Activated CD4-positive, alpha-beta T cell treated with anti-CD3 and anti-CD28 coated beads, Interleukin-2, amount 10 ng/mL, durations not matched to agents 7 days and 5 days (primary cell): ENCODE measurements at regions not wholly inside any gene's neighbourhood (a gene's known extent, or its start where the extent isn't known, plus 50 kb on each side); places are given as distances from the start of the nearest gene placed in this dataset.

ENCODE experiments used
- CTCF ChIA-PET: fragments of 350-600 bp; sonication (Branson Sonifier 250); formaldehyde crosslinking; loops from one replicate; lab custom pipeline; 2021; ENCODE audit warnings: antibody characterized with exemption; lab: Charles Lee
- POLR2A ChIA-PET: fragments of 350-600 bp; sonication (Branson Sonifier 250); formaldehyde crosslinking; loops from one replicate; lab custom pipeline; 2021; ENCODE audit warnings: antibody characterized with exemption; lab: Charles Lee
- DNase-seq: peaks from one replicate; pipeline ENCODE4 v3.0.0-alpha.2; 2020
- H3K27ac Mint-ChIP-seq: one replicate; pipeline ENCODE4 v1.8.0; 2021; ENCODE audit warnings: mild to moderate bottlenecking, moderate library complexity, mixed read lengths
- H3K27me3 Mint-ChIP-seq: one replicate; pipeline ENCODE4 v1.8.0; 2021; ENCODE audit warnings: mixed read lengths
- H3K36me3 Mint-ChIP-seq: one replicate; pipeline ENCODE4 v1.8.0; 2021; ENCODE audit warnings: low read depth, mixed read lengths
- H3K4me1 Mint-ChIP-seq: one replicate; pipeline ENCODE4 v1.8.0; 2021; ENCODE audit warnings: mixed read lengths
- H3K4me3 Mint-ChIP-seq: one replicate; pipeline ENCODE4 v1.8.0; 2021; ENCODE audit warnings: mild to moderate bottlenecking, moderate library complexity, mixed read lengths
- H3K9me3 Mint-ChIP-seq: one replicate; pipeline ENCODE4 v1.8.0; 2021; ENCODE audit warnings: mixed read lengths

- ChIA-PET CTCF (no interaction called here), POLR2A (no interaction called here)
- no peak for DNase-seq
- no peaks in the 10 kb centered on the region for H3K27me3 Mint-ChIP-seq
- H3K36me3 Mint-ChIP-seq, result no peaks in the 10 kb centered on the region
- H3K9me3 Mint-ChIP-seq, result no peaks in the 10 kb centered on the region
- no peak overlapping the region for H3K4me3 Mint-ChIP-seq
- H3K4me1 Mint-ChIP-seq, result no peaks in the 10 kb centered on the region
- H3K27ac Mint-ChIP-seq, result no peak overlapping the region
Observed at GRCh38 chr4:36709991-36710390, 428.6 kb downstream of the DTHD1 start.

- no peak overlapping the region for H3K4me3 Mint-ChIP-seq
- no peaks in the 10 kb centered on the region for H3K36me3 Mint-ChIP-seq
- no peaks in the 10 kb centered on the region for H3K9me3 Mint-ChIP-seq
- H3K27ac Mint-ChIP-seq, result no peak overlapping the region
- CTCF ChIA-PET, result no interaction called here
- DNase-seq, result no peak
- POLR2A ChIA-PET, result no interaction called here
- H3K27me3 Mint-ChIP-seq, result no peaks in the 10 kb centered on the region
- no peaks in the 10 kb centered on the region for H3K4me1 Mint-ChIP-seq
Observed at GRCh38 chr4:36712013-36712412, 430.6 kb downstream of the DTHD1 start.

- Mint-ChIP-seq H3K36me3 (no peaks in the 10 kb centered on the region), H3K4me3 (no peak overlapping the region), H3K9me3 (no peaks in the 10 kb centered on the region), H3K4me1 (no peaks in the 10 kb centered on the region), H3K27me3 (no peaks in the 10 kb centered on the region), H3K27ac (no peak overlapping the region)
- ChIA-PET POLR2A (no interaction called here), CTCF (no interaction called here)
- no peak for DNase-seq
Observed at GRCh38 chr4:36716874-36717273, 435.5 kb downstream of the DTHD1 start.

GRCh38 chr4:36719425-36719824 lies 438.0 kb downstream of the DTHD1 start:
- no peaks in the 10 kb centered on the region for H3K4me1 Mint-ChIP-seq
- no peaks in the 10 kb centered on the region for H3K27me3 Mint-ChIP-seq
- ChIA-PET POLR2A (no interaction called here), CTCF (no interaction called here)
- H3K9me3 Mint-ChIP-seq, result no peaks in the 10 kb centered on the region
- no peak overlapping the region for H3K27ac Mint-ChIP-seq
- H3K36me3 Mint-ChIP-seq, result no peaks in the 10 kb centered on the region
- no peak for DNase-seq
- no peak overlapping the region for H3K4me3 Mint-ChIP-seq

GRCh38 chr4:36722986-36723385 lies 441.6 kb downstream of the DTHD1 start:
- no peaks in the 10 kb centered on the region for H3K27me3 Mint-ChIP-seq
- CTCF ChIA-PET, result no interaction called here
- no peak for DNase-seq
- no peak overlapping the region for H3K27ac Mint-ChIP-seq
- H3K36me3 Mint-ChIP-seq, result no peaks in the 10 kb centered on the region
- POLR2A ChIA-PET, result no interaction called here
- H3K9me3 Mint-ChIP-seq, result no peaks in the 10 kb centered on the region
- no peak overlapping the region for H3K4me3 Mint-ChIP-seq
- no peaks in the 10 kb centered on the region for H3K4me1 Mint-ChIP-seq

DNA sequence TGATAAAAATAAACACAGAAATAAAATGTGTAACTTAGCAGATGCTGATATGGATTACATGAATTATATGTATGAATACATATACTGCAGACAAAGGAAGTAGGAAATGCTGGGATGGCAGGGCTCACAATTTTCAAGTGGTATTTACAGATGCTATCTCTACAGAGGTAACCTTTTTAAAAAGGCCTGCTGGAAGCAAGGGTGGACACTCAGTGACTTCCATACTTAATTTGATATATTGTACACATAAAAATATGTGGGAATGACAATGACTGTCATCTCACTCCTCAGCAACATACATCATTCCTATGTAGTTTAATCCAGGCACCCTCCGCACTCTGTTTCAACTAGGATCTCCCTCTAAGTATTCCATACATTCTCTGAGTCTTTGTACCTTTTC lies 452.9 kb downstream of the DTHD1 start:
- no peaks in the 10 kb centered on the region for H3K9me3 Mint-ChIP-seq
- ChIA-PET CTCF (no interaction called here), POLR2A (no interaction called here)
- H3K27me3 Mint-ChIP-seq, result no peaks in the 10 kb centered on the region
- no peaks in the 10 kb centered on the region for H3K36me3 Mint-ChIP-seq
- no peaks in the 10 kb centered on the region for H3K4me1 Mint-ChIP-seq
- no peak for DNase-seq
- H3K4me3 Mint-ChIP-seq, result no peak overlapping the region
- H3K27ac Mint-ChIP-seq, result no peak overlapping the region

DNA sequence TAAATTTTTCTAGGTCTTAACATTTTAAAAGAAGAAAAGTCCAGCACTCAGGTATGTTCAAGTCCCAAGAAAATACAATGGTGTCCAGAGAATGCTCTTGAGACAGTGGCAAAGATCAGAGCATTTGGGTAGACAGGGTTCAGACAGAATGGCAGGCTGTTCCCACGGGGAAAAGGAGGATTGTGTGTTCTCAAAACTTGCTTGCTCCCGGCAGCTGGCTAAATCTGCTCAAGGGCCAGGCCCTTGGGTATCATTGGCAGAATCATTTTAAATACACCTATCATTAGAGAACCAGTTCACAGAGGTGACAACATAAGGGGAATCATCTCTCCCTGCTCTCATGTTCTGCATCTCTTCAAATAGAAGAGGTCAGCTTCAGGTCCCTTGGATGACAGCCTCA lies 456.3 kb downstream of the DTHD1 start:
- no peak overlapping the region for H3K27ac Mint-ChIP-seq
- POLR2A ChIA-PET, result no interaction called here
- CTCF ChIA-PET, result no interaction called here
- no peaks in the 10 kb centered on the region for H3K36me3 Mint-ChIP-seq
- no peaks in the 10 kb centered on the region for H3K4me1 Mint-ChIP-seq
- H3K9me3 Mint-ChIP-seq, result no peaks in the 10 kb centered on the region
- no peak overlapping the region for H3K4me3 Mint-ChIP-seq
- no peak for DNase-seq
- H3K27me3 Mint-ChIP-seq, result no peaks in the 10 kb centered on the region

DNA sequence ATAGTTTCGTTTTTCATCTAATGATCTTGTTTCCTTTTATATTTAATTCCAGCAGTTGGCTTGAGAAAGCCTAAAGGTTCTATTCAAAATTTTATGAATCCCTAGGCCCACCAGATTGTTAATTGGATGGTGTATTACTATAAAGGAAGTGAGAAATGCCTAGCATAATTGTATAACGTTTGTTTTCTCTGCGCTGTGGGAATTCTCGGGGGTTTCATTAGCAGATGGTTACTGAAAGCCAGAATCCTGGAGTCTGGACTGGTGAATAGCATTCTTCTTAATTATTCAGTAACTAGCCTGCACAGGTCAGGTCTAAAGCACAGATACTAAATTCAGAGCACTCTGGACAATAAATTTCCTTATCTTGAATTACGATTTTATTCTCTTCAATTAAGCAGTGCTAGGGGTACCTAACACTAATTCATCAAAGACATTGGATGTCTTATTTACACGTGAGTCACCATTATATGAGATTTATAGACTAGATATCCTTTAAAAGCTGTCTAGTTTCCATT lies 459.4 kb downstream of the DTHD1 start:
- ChIA-PET POLR2A (no interaction called here), CTCF (no interaction called here)
- H3K27me3 Mint-ChIP-seq, result no peaks in the 10 kb centered on the region
- no peak for DNase-seq
- no peaks in the 10 kb centered on the region for H3K36me3 Mint-ChIP-seq
- no peak overlapping the region for H3K4me3 Mint-ChIP-seq
- H3K27ac Mint-ChIP-seq, result no peak overlapping the region
- no peaks in the 10 kb centered on the region for H3K9me3 Mint-ChIP-seq
- no peaks in the 10 kb centered on the region for H3K4me1 Mint-ChIP-seq

- CTCF ChIA-PET, result interaction anchor here (0.6 kb wide), 2 partner anchors 8 to 388 kb away, joined by 3 to 4 read pairs; no protein-coding TSS in a partner anchor
- H3K27ac Mint-ChIP-seq, result no peak overlapping the region
- H3K36me3 Mint-ChIP-seq, result no peaks in the 10 kb centered on the region
Observed at GRCh38 chr4:36747277-36748129, 466.1 kb downstream of the DTHD1 start.

DNA sequence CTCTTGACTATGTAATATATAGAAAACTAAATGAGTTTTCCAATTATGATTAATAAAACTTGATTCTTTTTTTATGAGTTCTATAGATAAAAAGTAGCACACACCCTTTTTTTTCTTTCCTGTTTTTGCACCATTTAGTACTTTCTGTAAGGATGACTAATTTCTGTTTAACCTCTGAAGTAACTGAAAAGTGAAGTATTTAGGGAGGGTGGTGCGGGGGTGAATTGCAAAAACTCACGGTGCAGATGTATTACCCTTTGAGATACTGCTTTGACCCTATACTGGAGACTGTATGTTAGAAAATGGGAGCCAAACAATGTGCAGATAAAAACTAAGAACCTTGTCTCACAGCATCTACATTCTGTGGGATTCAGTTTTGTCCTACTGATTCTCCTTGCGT lies 471.6 kb downstream of the DTHD1 start:
- no peak overlapping the region for H3K4me3 Mint-ChIP-seq
- H3K9me3 Mint-ChIP-seq, result no peaks in the 10 kb centered on the region
- no peaks in the 10 kb centered on the region for H3K36me3 Mint-ChIP-seq
- H3K4me1 Mint-ChIP-seq, result no peaks in the 10 kb centered on the region
- no peak for DNase-seq
- no peak overlapping the region for H3K27ac Mint-ChIP-seq
- H3K27me3 Mint-ChIP-seq, result no peaks in the 10 kb centered on the region
- CTCF ChIA-PET, result interaction anchor here (0.7 kb wide), 1 partner anchor 150 kb away, joined by 3 read pairs; no protein-coding TSS in a partner anchor
- POLR2A ChIA-PET, result no interaction called here

More at GRCh38 chr4:36747277-36748129, 466.1 kb downstream of the DTHD1 start:
- no peaks in the 10 kb centered on the region for H3K4me1 Mint-ChIP-seq
- DNase-seq, result no peak
- POLR2A ChIA-PET, result no interaction called here
- H3K4me3 Mint-ChIP-seq, result no peak overlapping the region
- no peaks in the 10 kb centered on the region for H3K27me3 Mint-ChIP-seq
- H3K9me3 Mint-ChIP-seq, result no peaks in the 10 kb centered on the region

DNA sequence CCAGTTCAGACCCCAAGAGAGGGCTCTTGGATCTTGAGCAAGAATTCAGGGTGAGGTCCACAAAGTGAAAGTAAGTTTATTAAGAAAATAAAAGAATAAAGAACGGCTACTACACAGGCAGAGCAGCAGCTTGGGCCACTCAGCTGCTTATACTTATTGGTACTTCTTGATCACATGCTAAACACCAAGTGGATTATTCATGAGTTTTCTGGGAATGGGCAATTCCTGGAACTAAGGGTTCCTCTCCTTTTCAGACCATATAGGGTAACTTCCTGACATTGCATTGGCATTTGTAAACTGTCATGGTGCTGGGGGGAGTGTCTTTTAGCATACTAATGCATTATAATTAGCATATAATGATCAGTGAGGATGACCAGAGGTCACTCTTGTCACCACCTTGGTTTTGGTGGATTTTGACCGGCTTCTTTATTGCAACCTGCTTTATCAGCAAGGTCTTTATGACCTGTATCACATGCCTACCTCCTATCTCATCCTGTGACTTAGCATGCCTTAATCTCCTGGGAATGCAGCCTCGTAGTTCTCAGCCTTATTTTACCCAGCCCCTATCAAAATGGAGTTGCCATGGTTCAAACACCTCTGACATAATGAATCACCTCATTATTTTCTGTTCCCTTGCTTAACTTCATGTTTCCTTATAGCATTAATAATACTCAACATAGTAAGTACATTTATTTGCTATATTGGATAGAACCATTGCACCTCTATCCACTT lies 476.3 kb downstream of the DTHD1 start:
- ChIA-PET POLR2A (no interaction called here), CTCF (no interaction called here)
- Mint-ChIP-seq H3K9me3 (no peaks in the 10 kb centered on the region), H3K4me1 (no peaks in the 10 kb centered on the region), H3K27ac (no peak overlapping the region), H3K27me3 (no peaks in the 10 kb centered on the region), H3K36me3 (no peaks in the 10 kb centered on the region), H3K4me3 (no peak overlapping the region)
- DNase-seq, result no peak

DNA sequence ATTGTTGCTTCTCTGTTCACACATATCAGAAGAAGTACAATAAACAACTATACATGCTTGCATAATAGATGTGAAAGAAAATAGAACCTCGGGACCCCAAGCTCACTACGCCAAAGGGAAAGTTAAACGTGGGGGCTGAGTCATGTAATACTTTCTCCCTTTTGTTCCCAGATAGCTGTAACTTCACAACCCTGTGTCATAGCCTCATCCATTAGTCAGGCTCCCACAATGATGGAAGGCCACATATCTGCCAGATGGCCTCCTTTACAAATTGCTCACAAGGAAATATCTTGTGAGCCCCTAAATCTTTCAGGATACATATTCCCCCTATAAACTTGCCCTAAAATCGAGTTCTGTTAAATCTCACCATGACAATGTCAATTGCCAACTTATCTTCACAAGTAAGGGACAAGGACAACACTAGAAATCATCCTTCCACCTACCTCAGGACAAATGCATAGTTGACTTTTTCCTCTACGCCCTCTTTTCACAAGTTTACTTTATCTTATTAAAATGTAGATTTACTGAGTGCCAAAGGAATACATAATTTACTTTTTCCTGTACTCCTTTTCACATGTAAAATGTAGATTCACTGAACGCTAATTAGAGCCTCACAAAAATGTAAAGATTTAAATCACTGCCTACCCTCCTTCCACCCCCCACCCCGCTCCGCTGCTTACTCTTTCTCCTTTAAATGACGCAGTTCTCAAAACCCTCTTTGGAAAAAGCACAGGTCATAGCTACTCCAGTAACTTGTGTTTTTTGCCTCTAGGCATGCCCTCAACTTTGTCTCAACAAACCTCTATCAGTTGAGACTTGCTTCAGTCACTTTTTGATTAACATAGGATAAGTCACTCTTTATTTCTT lies 477.1 kb downstream of the DTHD1 start:
- DNase-seq, result no peak
- CTCF ChIA-PET, result no interaction called here
- POLR2A ChIA-PET, result no interaction called here
- H3K4me3 Mint-ChIP-seq, result no peak overlapping the region
- no peaks in the 10 kb centered on the region for H3K27me3 Mint-ChIP-seq
- H3K36me3 Mint-ChIP-seq, result no peaks in the 10 kb centered on the region
- no peaks in the 10 kb centered on the region for H3K4me1 Mint-ChIP-seq
- no peaks in the 10 kb centered on the region for H3K9me3 Mint-ChIP-seq
- H3K27ac Mint-ChIP-seq, result no peak overlapping the region
